T-cell (primary cell): ENCODE measurements at regions not wholly inside any gene's neighbourhood (a gene's known extent, or its start where the extent isn't known, plus 50 kb on each side); places are given as distances from the start of the nearest gene placed in this dataset.

Experiments
- ATAC-seq, 4 experiments: fragments of 200-7000 bp in 3 of 4; fragments of 150-1000 bp in 1 of 4; cut with Tn5 transposase; replicated peaks in 1 of 4; 1 replicate in 3 of 4; 2 replicates in 1 of 4; pipeline ENCODE4 v1.10.0; 2021; ENCODE audit warnings: moderate library complexity in 3 of 4, mild to moderate bottlenecking in 2 of 4, moderate number of reproducible peaks in 1 of 4
- CTCF ChIA-PET, 2 donors: fragments of 300-600 bp; sonication (Branson Sonifier 250); formaldehyde crosslinking; loops; one replicate each; lab custom pipeline; 2022; ENCODE audit warnings: antibody characterized with exemption in 2 of 2; lab: Charles Lee
- POLR2A ChIA-PET, 2 donors: fragments of 300-600 bp; sonication (Branson Sonifier 250); formaldehyde crosslinking; loops; one replicate each; lab custom pipeline; 2022; ENCODE audit warnings: antibody characterized with exemption in 2 of 2; lab: Charles Lee
- DNase-seq, 35 experiments: peaks; one replicate each; pipeline versions ENCODE4 v3.0.0 to v3.0.0-alpha.2; 2013 to 2023
- H3K27ac ChIP-seq: one replicate; pipeline ENCODE4 v1.5.1; 2013; ENCODE audit warnings: low read length
- H3K27me3 ChIP-seq, 2 experiments: replicated peaks in 1 of 2; 1 replicate in 1 of 2; 2 replicates in 1 of 2; pipeline versions ENCODE4 v1.6.1 to v1.7.0; 2013; ENCODE audit warnings: low read length in 1 of 2, mixed read lengths in 1 of 2; ENCODE audit not compliant: control insufficient read depth in 2 of 2, insufficient read depth in 2 of 2; ENCODE audit errors: extremely low read depth in 1 of 2
- H3K36me3 ChIP-seq, 2 donors: 1 replicate in 1 of 2; 2 replicates in 1 of 2; pipeline versions ENCODE4 v1.6.1 to v1.7.0; 2013; ENCODE audit warnings: low read length in 1 of 2; ENCODE audit not compliant: control insufficient read depth in 2 of 2, insufficient read depth in 1 of 2; ENCODE audit errors: extremely low read depth in 1 of 2
- H3K4me1 ChIP-seq, 2 experiments: 1 replicate in 1 of 2; 2 replicates in 1 of 2; pipeline versions ENCODE4 v1.6.1 to v1.7.0; 2013; ENCODE audit warnings: low read length in 2 of 2, mixed read lengths in 1 of 2; ENCODE audit not compliant: insufficient read depth in 2 of 2, control insufficient read depth in 1 of 2; ENCODE audit errors: extremely low read depth in 1 of 2
- H3K4me3 ChIP-seq, 2 donors: 1 replicate in 1 of 2; 2 replicates in 1 of 2; pipeline versions ENCODE4 v1.5.1 to v1.7.0; 2013; ENCODE audit warnings: mild to moderate bottlenecking in 2 of 2, low read length in 1 of 2, moderate library complexity in 1 of 2; ENCODE audit not compliant: control insufficient read depth in 1 of 2; ENCODE audit errors: extremely low read depth in 1 of 2
- H3K9me3 ChIP-seq: 2 replicates; pipeline ENCODE4 v1.7.0; 2013
- H3K27ac Mint-ChIP-seq, 2 donors: one replicate each; pipeline ENCODE4 v1.8.0; 2020 to 2021; ENCODE audit warnings: mild to moderate bottlenecking in 2 of 2, mixed read lengths in 2 of 2
- H3K27me3 Mint-ChIP-seq, 2 donors: one replicate each; pipeline ENCODE4 v1.8.0; 2021 to 2022; ENCODE audit warnings: mixed read lengths in 2 of 2
- H3K36me3 Mint-ChIP-seq: one replicate; pipeline ENCODE4 v1.8.0; 2021; ENCODE audit warnings: mixed read lengths
- H3K4me1 Mint-ChIP-seq, 3 donors: one replicate each; pipeline ENCODE4 v1.8.0; 2020 to 2022; ENCODE audit warnings: mixed read lengths in 3 of 3, mild to moderate bottlenecking in 1 of 3
- H3K4me3 Mint-ChIP-seq, 3 donors: one replicate each; pipeline ENCODE4 v1.8.0; 2020 to 2022; ENCODE audit warnings: mild to moderate bottlenecking in 3 of 3, mixed read lengths in 3 of 3, moderate library complexity in 3 of 3
- H3K9me3 Mint-ChIP-seq, 3 donors: one replicate each; pipeline ENCODE4 v1.8.0; 2020 to 2022; ENCODE audit warnings: mixed read lengths in 3 of 3
- WGBS: methylation state at CpG from one replicate; pipeline ENCODE4 v1.1.5; 2013; ENCODE audit warnings: missing lambda C conversion rate; ENCODE audit not compliant: insufficient coverage; 5-methylcytosine and 5-hydroxymethylcytosine counted together

DNA sequence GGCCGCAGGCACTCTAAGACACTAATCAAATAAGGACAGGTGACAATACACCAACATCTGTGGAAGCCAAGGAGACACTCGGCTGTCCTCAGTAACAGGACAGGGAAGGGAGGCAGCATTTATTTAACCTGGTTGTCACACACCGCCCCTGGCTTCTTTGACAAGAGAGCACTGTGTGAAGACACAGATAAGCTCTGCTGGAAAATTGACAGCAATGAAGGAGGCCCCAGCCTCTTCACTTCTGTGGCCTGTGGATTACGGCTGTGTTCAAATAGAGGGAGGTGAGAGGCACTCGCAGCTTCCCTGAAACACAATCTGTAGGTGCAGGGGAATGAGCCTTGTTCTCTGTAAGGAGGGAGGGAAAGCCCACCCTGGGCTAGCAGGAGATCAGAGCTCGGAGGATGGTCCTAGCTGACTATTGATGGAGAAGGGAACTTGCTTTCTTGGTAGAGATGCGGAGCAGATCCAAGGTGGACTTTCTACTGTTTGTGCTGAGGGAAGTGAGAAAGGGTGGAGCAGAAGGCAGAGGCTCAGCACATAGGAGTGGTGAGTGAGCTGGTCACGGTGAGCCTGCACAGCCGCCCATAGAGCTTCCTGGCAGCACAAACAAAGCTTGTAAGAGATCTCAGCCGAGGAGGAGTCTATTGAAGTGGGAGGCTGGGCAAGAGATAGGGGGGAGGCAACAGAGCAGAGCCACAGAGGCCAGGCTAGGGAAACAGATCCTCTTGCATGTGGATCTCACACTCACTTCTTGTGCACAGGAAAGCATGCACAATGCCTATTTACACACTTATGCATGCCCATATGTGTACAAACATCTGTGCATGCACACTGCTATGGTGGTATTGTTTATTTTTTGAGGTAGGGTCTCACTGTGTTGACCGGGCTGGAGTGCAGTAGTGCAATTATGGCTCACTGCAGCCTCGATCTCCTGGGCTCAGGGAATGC is 114.6 kb upstream of the THY1 start:
- no peaks in the 10 kb centered on the region for H3K9me3 ChIP-seq
- H3K4me3 ChIP-seq, result no peak overlapping the region
- H3K27me3 ChIP-seq, result peaks cover 0 to 32% of the 10 kb centered on the region in 2 experiments
- ATAC-seq, result no peak
- no peak overlapping the region for H3K27ac ChIP-seq
- ChIA-PET CTCF (no interaction called here), POLR2A (no interaction called here)
- Mint-ChIP-seq H3K4me1 (peaks cover 0 to 5% (median 0%) of the 10 kb centered on the region in 3 donors), H3K27me3 (peaks cover 19 to 40% of the 10 kb centered on the region in 2 donors), H3K27ac (no peak overlapping the region), H3K36me3 (no peaks in the 10 kb centered on the region), H3K9me3 (no peaks in the 10 kb centered on the region), H3K4me3 (no peak overlapping the region)
- H3K36me3 ChIP-seq, result no peaks in the 10 kb centered on the region
- H3K4me1 ChIP-seq, result peaks cover 0 to 3% of the 10 kb centered on the region in 2 experiments
- DNase-seq, result no peak
- 61% methylated on average over 7 of the region's 12 CpGs for WGBS

DNA sequence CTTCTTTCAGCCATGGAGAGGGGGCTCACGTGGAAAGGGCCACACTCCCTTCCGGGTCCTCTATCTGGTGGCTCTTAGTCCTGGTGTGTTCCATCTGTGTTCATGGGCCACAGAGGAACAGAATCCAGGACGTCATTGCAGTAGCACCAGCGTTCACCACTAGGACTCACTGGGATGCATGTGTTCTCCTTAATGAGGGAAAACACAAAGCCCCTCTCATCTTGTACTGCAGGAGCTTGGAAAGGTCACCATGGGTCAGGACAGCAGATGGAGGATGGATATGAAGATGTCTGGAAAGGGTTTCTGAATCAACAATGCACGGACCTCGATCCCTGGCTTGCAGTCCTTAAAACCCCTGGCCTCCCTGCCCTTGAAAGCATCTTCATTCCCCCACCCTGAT is 113.8 kb upstream of the THY1 start:
- no peak for DNase-seq
- peaks cover 0 to 3% of the 10 kb centered on the region in 2 experiments for H3K4me1 ChIP-seq
- POLR2A ChIA-PET, result no interaction called here

DNA sequence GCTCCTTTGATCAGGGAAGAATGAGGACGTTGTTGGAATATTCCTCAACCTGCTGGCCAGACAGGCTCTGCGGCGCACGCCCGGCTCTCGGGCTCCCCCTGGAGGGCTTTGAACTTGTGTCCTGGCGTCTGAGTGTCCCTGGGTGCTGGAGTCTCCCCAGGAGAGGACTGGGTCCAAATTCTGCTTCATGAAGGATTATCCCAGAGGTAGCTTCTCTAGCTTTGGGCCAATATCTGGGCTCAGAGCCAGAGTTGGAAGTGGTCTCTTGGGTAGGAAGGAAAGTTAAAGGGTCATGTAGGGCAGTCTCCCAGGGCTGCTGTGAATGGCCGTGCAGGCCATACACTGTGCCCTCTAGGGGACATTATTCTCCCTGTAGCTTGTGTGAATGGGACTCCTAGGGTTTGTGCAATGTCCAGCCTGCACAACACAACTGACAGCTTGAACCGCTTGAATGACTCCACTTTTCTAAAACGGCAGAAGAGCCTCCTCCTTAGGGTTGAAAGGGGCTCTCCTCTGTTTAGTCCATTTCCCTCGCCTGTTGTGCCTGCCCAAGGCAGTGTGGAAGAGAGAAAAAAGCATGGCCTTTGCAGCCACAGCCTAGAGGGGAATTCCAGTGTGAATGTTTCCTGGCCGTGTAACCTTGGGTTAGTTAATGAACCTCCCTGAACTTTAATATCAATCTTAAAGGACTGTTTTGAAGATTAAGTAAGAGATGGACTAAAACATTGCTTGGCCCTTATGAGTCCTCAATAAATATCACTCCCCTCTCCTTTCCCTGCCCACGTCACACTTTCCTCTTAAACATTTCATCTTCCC is 111.2 kb upstream of the THY1 start:
- Mint-ChIP-seq H3K4me3 (no peak overlapping the region), H3K4me1 (peaks cover 0 to 5% (median 0%) of the 10 kb centered on the region in 3 donors), H3K27me3 (peaks cover 11 to 37% of the 10 kb centered on the region in 2 donors), H3K9me3 (no peaks in the 10 kb centered on the region), H3K36me3 (no peaks in the 10 kb centered on the region), H3K27ac (no peak overlapping the region)
- H3K4me3 ChIP-seq, result no peak overlapping the region
- peaks cover 0 to 47% of the 10 kb centered on the region in 2 experiments for H3K27me3 ChIP-seq
- H3K4me1 ChIP-seq, result peaks cover 0 to 3% of the 10 kb centered on the region in 2 experiments
- no peaks in the 10 kb centered on the region for H3K36me3 ChIP-seq
- CTCF ChIA-PET, result interaction anchor here in 1 of 2 donors (0.6 kb wide), 1 partner anchor 49 kb away, joined by 3 read pairs; no protein-coding TSS in a partner anchor
- 20% methylated on average over 10 of the region's 13 CpGs for WGBS
- POLR2A ChIA-PET, result interaction anchor here in 1 of 2 donors (0.7 kb wide), 1 partner anchor 432 kb away, joined by 3 read pairs; no protein-coding TSS in a partner anchor
- no peak overlapping the region for H3K27ac ChIP-seq
- ATAC-seq (peak; percentile 43 to 59 (median 49)), DNase-seq (peak in 31 of 35 experiments; percentile 2 to 51 (median 28))
- H3K9me3 ChIP-seq, result no peaks in the 10 kb centered on the region

More for the DNA sequence above, 113.8 kb upstream of the THY1 start:
- peaks cover 0 to 5% (median 0%) of the 10 kb centered on the region in 3 donors for H3K4me1 Mint-ChIP-seq
- H3K27ac Mint-ChIP-seq, result no peak overlapping the region
- Histone ChIP-seq H3K27ac (no peak overlapping the region), H3K27me3 (peaks cover 0 to 39% of the 10 kb centered on the region in 2 experiments), H3K9me3 (no peaks in the 10 kb centered on the region), H3K36me3 (no peaks in the 10 kb centered on the region), H3K4me3 (no peak overlapping the region)
- H3K36me3 Mint-ChIP-seq, result no peaks in the 10 kb centered on the region
- ATAC-seq, result no peak
- H3K4me3 Mint-ChIP-seq, result no peak overlapping the region
- peaks cover 19 to 39% of the 10 kb centered on the region in 2 donors for H3K27me3 Mint-ChIP-seq
- WGBS, result 74% methylated on average over 4 of the region's 6 CpGs
- CTCF ChIA-PET, result no interaction called here
- no peaks in the 10 kb centered on the region for H3K9me3 Mint-ChIP-seq

DNA sequence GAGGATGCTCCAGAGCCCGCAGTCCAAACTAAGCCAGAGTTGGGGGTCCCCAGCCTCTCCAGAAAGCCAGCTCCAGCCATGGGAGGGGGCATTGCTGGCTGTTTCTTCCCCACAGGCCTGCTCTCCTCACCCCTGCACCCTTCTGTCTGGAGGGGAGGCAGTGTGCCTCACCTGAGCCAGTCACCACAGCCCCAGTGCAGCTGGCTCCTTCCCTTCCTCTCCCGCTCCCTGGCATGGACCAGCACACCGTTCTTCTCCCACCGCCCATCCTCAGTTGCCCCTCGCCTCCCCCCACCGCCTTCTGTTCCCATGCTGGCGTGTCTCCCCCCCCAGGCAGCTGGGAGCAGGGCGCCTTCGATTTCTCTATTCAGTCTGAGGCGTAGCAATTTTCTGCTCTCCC is 110.5 kb upstream of the THY1 start:
- CTCF ChIA-PET, result interaction anchor here in 1 of 2 donors (0.6 kb wide), 1 partner anchor 50 kb away, joined by 3 read pairs; no protein-coding TSS in a partner anchor
- 46% methylated on average over 5 of the region's 10 CpGs for WGBS
- no peaks in the 10 kb centered on the region for H3K9me3 ChIP-seq
- POLR2A ChIA-PET, result no interaction called here
- peaks cover 0 to 5% (median 0%) of the 10 kb centered on the region in 3 donors for H3K4me1 Mint-ChIP-seq
- H3K36me3 ChIP-seq, result no peaks in the 10 kb centered on the region
- no peak overlapping the region for H3K27ac ChIP-seq
- H3K4me1 ChIP-seq, result peaks cover 0 to 3% of the 10 kb centered on the region in 2 experiments
- no peak overlapping the region for H3K4me3 ChIP-seq
- no peak for ATAC-seq
- H3K27ac Mint-ChIP-seq, result no peak overlapping the region
- H3K4me3 Mint-ChIP-seq, result no peak overlapping the region
- DNase-seq, result no peak
- H3K27me3 ChIP-seq, result peaks cover 0 to 52% of the 10 kb centered on the region in 2 experiments
- no peaks in the 10 kb centered on the region for H3K36me3 Mint-ChIP-seq
- H3K27me3 Mint-ChIP-seq, result peaks cover 11 to 39% of the 10 kb centered on the region in 2 donors
- H3K9me3 Mint-ChIP-seq, result no peaks in the 10 kb centered on the region

DNA sequence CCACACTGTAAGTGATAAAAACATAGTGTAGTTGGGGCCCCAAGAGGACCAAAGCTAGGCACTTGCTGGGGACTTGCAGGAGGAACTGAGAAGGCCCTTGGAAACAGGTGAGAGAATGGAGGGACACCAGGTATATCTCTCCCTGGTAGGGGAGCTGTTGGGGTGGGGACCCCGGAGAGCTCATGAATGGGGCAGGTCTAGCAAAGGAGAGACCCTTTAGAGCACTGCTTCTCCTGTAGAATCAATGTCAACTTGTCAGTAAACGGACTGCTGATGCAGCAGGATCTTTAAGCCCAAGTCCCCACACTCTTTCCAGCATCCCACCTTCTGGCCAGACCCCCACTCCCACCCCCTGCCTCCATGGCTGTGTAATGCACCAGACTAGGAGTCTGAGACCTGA is 109.6 kb upstream of the THY1 start:
- H3K27me3 Mint-ChIP-seq, result peaks cover 9 to 40% of the 10 kb centered on the region in 2 donors
- peaks cover 0 to 3% of the 10 kb centered on the region in 2 experiments for H3K4me1 ChIP-seq
- CTCF ChIA-PET, result no interaction called here
- no peaks in the 10 kb centered on the region for H3K36me3 ChIP-seq
- no peak overlapping the region for H3K27ac ChIP-seq
- H3K4me3 Mint-ChIP-seq, result no peak overlapping the region
- 45% methylated on average over 2 of the region's 2 CpGs for WGBS
- no peaks in the 10 kb centered on the region for H3K36me3 Mint-ChIP-seq
- peaks cover 0 to 52% of the 10 kb centered on the region in 2 experiments for H3K27me3 ChIP-seq
- H3K4me1 Mint-ChIP-seq, result peaks cover 0 to 5% (median 0%) of the 10 kb centered on the region in 3 donors
- H3K9me3 ChIP-seq, result no peaks in the 10 kb centered on the region
- POLR2A ChIA-PET, result no interaction called here
- no peak for ATAC-seq
- no peaks in the 10 kb centered on the region for H3K9me3 Mint-ChIP-seq
- no peak overlapping the region for H3K27ac Mint-ChIP-seq
- DNase-seq, result no peak
- H3K4me3 ChIP-seq, result no peak overlapping the region

DNA sequence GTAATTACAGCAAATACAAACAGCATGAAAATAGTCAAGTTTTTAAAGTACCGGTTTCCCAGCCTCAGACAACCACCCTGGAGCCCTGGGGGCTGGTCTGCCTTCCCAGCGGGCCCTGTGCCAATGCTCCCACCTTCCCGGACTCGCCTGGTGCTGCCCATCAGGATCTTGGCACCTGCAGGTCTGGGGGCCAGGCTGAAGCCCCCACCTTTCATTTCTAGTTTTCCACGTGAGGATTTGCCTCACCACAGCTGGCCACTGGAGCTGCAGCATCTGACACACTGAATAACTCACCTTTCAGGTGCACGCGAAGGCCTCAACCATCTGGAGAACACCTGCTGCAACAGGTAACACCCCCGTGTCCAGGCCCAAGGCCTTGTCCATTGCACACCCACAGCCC is 108.7 kb upstream of the THY1 start:
- Mint-ChIP-seq H3K4me1 (peaks cover 0 to 5% (median 0%) of the 10 kb centered on the region in 3 donors), H3K9me3 (no peaks in the 10 kb centered on the region), H3K27me3 (peaks cover 8 to 40% of the 10 kb centered on the region in 2 donors), H3K4me3 (no peak overlapping the region), H3K36me3 (no peaks in the 10 kb centered on the region), H3K27ac (no peak overlapping the region)
- WGBS, result 78% methylated on average over 7 of the region's 8 CpGs
- Histone ChIP-seq H3K4me3 (no peak overlapping the region), H3K36me3 (no peaks in the 10 kb centered on the region), H3K9me3 (no peaks in the 10 kb centered on the region), H3K4me1 (peaks cover 0 to 3% of the 10 kb centered on the region in 2 experiments), H3K27me3 (peaks cover 0 to 52% of the 10 kb centered on the region in 2 experiments), H3K27ac (no peak overlapping the region)
- CTCF ChIA-PET, result no interaction called here
- ATAC-seq, result no peak
- no peak for DNase-seq
- POLR2A ChIA-PET, result no interaction called here
